Activated T-cell treated with anti-CD3 and anti-CD28 coated beads for 48 hours (primary cell): ENCODE measurements at regions not wholly inside any gene's neighbourhood (a gene's known extent, or its start where the extent isn't known, plus 50 kb on each side); places are given as distances from the start of the nearest gene placed in this dataset.
"Not testable (repeated sequence)": the region's sequence is repeated elsewhere in the genome, so short reads cannot be mapped to it uniquely, and the experiment has no call there.

Experiments
- DNase-seq: peaks from one replicate; pipeline ENCODE4 v3.0.0-alpha.2; 2020; ENCODE audit warnings: low read depth

DNA sequence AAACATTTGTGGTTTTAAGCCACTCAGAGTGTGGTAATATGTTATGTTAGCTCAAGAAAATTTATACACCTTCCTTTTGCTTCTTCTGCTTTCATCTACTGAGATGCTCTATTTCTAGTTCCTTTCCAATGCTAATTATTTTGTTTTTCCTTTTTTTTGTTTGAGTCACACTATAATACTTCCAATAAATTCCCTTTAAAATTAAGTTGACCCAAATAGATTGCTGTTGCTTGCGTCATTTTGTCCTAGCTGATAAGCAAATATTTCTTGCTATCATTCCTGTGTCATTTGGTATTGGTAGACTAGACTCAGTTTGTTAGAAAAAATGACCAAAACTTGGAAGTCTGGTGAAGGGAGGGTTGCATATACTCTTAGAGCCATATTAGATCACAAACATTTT, 437.0 kb upstream of the CNTN6 start:
- no peak for DNase-seq

GRCh38 chr3:661356-661755, 431.5 kb upstream of the CNTN6 start:
- no peak for DNase-seq

DNA sequence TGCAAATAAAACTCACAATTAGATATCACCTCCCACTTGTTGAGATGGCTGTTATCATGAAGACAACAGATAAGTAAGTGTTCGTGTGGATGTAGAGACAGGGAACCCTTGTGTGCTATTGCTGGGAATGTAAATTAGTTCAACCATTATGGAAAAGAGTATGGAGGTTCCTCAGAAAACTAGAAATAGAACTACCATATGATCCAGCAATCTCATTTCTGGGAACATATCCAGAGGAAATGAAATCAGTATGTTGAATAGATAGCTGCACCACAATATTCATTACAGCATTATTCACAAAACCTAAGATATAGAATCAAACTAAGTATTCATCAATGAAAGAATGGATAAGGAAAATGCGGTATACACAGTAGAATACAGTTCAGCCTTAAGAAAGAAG, 418.7 kb upstream of the CNTN6 start:
- no peak for DNase-seq

DNA sequence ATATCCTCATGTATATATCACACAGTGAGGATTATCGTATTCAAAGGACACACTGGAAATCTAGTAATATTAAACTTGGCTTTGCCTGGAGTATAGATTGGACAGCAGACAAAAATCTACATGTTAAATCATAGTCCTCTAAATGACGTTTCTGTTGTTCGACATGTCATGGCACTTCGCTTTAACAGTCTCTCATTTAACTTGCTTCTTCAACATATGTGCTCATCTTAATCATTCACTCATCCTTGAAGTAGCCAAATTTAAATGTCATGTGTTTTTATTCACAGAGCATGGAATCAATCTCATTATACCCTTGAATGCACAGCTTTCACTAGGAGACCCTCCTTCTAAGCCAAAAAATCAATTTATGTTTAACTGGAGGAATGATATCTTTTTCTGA, 417.0 kb upstream of the CNTN6 start:
- no peak for DNase-seq

GRCh38 chr3:683770-684169, 409.1 kb upstream of the CNTN6 start:
- DNase-seq, result no peak

GRCh38 chr3:690770-691169, 402.1 kb upstream of the CNTN6 start:
- no peak for DNase-seq

DNA sequence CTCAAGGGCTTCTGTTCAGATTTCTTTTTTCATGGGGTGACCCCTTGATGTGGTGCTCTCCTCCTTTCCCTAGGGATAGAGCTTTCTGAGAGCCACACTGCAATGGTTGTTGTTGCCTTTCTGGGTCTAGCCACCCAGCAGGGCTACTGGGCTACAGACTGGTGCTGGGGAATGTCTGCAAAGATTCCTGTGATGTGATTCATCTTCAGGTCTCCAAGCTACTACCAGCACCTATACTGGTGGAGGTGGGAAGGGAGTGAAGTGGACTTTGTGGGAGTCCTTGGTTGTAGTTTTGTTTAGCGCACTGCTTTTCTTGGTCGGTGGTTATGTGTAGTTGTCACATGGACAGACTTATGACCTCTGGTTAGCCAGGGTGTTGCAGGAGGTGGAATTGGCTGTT, 392.3 kb upstream of the CNTN6 start:
- no peak for DNase-seq

DNA sequence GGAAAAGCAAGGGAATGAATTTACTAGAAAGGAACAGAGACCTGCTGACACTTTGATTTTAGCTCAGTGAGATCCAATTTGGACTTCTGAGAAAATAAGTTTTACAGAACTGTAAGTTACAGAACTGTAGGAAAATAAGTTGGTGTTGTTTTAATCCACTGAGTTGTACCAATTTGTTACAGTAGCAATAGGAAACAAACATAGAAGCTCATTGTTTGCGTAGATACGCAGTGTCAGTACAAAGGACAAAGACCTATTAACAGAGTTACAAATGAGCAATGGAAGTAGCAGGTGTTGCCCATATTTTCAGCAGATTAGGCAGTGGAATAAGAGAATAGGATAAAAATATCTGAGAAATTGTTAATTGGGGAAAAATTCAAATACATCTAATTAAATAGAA, 385.8 kb upstream of the CNTN6 start:
- DNase-seq, result no peak

DNA sequence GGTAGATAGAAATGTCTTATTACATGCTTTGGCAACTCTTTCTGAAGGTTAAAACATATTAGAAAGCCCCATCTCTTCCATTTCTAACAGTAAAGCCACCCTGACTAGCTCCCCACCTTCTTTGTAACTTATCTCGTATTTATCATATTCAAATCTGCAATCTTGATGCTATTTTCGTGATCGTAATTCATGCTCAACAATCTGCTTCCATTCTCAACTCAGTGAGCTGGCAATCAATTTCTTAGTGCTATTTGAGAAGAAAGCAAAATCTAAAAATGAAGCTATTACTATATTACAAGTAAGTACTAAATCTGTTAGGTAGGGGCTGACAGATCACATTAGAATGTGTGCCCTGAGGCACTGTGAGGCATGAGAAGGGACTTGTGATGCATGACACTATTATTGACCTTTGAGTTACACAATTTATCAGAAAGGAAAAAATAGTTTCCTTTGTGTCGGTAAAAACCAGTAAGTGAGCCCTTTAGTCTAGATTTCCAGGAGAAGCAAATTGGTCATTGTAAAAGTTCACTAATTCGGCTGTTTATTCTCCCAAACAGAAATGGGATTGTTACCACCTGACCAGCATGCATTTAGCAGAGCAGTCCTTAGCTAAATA, 379.7 kb upstream of the CNTN6 start:
- DNase-seq, result no peak

DNA sequence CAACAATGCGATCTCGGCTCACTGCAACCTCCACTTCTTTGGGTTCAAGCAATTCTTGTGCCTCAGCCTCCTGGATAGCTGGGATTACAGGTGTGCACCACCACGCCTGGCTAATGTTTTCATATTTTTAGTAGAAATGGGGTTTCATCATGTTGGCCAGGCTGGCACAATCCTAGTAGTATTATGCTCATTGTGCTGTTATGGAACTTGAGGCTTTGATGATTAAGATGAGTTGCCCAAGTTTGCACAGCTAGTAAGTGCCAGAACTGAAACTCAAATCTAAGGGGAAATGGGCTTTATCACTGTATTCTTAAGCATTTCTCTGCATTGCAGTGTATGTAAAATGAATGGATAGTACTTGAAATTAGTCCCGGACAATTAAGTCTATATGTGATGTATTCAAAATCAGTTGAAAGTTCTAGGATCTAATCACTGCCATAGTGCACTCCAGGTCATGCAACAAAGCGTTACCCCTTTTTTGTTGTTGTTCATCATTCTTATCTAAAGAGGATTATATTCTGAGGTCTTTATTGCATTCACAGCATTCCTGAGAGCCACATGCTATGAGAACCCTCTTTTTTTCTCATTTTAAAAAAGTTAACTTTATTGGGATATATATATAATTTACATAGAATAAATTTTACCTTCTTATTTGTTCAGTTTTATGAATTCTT, 378.7 kb upstream of the CNTN6 start:
- DNase-seq, result no peak

DNA sequence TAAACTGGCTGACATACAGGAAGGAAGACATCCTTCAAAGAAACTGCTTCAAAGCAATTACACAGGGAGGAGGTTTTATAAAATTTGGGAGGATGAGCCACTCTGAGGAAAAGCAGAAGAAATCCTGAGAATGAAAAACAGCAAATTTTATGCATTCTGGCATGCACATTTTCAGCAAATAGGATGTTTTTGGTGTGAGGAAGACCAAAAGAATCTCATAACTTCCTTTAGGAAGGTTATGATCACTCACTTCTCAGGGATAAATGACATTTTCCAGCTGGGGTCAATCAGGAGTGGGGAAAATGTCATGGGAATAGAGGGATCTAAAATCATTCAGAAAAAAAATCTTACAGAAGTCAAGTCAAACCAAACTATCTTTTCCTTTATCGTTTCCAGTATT, 371.7 kb upstream of the CNTN6 start:
- DNase-seq, result no peak

- no peak for DNase-seq
Measured at GRCh38 chr3:732326-732928, 360.4 kb upstream of the CNTN6 start.

- no peak for DNase-seq
Measured at GRCh38 chr3:733313-733712, 359.5 kb upstream of the CNTN6 start.

- DNase-seq, result no peak
Measured at GRCh38 chr3:757711-758110, 335.1 kb upstream of the CNTN6 start.

DNA sequence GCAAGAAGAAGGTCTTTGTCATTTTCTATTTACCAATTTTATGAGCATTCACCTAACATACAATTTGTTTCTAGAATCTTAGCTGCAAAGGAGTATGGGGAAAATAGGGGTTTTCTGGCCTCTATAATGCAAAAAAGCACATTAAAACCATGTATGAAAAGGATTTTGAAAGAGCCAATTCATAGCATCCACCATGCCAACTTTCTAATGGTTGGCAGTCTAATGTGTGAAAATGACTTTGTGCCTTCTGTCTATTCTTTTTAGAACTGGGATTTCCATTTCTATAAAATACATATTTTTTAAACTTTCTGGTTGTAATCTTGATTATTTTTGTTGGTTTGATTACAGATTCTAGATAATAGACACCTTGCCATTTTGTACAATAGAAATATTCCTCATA, 333.7 kb upstream of the CNTN6 start:
- DNase-seq, result no peak

- not testable (repeated sequence) for DNase-seq
Measured at GRCh38 chr3:773433-773832, 319.4 kb upstream of the CNTN6 start.

DNA sequence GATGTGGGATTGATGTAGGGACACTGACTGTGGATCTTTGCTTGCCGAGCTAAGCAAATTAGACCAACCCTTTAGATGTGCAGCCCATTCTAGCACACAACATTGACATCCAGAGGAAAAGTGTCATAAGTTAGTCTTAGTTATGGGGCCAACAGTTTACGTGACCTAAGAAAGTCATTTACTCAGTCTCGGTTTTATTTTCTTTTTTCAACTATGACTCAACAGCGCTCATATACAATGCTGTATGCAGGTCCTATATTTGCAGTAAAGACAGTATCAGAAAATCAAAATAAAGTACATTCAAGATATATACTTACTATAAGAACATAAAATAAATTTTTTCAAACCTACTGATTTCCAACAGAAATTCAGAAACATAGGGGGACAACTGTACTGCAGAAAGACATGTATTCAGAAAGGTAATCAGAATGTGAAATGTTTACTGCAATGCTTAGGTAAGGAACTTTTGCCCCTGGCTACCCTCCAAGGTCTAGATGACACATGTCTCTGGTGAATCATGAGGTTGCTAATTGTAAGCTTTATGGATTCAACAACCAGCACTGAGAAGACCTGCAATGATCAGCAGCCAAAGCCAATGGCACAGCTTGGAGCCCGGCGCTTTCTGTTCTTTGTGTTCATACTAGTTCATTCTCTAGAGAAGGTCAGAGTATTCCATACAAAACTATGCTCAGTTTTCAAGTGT, 317.5 kb upstream of the CNTN6 start:
- DNase-seq, result no peak

DNA sequence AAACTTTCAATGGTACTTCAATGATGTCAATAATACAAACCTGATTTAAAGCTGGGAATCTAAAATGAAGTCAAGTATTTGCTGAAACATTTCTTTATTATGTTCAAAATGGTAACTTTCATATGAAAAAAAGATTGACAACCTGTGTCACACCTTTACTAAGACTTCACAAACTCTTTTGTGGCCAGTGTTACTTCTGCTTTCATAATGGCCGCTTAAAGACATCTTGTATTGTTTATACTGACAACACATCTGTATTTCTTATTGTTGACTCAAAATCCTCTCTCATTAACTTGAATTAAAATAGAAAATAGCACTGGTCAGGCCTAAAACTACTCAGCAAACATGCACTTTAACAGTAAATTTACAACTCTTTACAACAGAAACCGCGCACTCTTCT, 312.3 kb upstream of the CNTN6 start:
- no peak for DNase-seq

DNA sequence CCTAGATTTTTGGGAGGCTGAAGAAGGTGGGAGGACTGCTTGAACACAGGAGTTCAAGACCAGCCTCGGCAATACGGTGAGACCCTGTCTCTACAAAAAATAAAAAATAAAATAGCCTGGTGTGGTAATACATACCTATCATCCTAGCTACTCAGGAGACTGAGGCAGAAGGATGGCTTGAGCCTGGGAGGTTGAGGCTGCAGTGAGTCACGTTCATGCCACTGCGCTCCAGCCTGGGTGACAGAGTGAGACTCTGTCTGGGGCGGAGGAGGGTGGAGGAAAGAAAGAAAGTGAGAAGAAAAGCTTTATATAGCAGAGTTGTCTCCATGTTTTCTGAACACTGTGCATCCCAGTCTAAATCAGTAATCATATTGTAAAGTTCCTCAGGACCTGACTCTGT, 301.4 kb upstream of the CNTN6 start:
- no peak for DNase-seq

- DNase-seq, result no peak
Measured at GRCh38 chr3:792630-793029, 300.2 kb upstream of the CNTN6 start.

DNA sequence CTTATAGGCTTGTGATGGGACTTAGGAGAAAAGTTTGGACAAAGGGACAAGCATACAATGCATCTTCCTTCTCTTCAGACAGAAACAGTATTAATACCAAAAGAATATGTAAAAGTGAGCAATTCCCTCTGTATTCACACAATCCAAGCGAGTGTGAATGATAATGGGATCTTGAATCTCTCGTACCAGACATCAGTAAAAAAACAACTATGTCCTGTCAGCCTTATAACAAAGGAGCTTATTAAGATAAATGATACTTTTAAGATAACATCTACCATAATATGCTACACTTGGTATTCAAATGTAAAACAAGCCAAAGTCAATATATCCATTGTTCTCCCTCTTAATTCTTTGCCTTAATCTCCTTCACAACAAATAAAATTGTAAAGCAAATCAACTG, 288.6 kb upstream of the CNTN6 start:
- DNase-seq, result no peak

DNA sequence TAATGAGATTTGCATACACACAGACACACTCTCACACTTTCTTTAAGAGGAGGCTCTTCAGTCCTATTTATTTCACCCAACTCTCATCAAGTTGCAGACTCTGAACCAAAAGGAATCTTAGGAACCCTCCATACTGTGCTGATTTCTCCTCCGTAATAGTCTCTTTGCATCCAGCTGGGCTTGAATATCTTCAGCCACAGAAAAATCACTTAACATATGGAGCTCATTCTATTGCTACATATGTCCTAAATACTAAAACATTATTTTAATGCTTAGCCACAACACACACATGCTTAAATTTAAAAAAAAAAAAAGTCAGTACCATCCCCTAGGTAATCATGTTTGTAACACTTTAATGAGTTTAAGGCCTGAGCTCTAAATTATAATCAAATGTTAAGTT, 287.5 kb upstream of the CNTN6 start:
- no peak for DNase-seq

DNA sequence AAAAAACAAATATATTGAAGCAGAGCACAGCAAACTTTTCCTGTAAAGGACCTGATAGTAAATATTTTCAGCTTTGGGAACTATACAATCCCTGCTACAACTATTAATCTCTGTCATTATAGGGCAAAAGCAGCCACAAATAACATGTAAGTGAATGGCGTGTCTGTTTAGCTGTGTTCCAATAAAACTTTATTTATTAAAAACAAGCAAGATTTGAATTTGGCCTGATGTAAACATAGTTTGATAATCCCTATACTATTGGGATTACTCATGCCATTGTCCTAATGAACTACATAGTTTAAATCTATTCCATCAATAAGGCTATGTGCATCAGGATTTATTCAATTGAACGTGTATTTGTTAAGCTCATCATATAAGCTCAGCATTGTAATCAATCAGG, 286.8 kb upstream of the CNTN6 start:
- no peak for DNase-seq
